Endodermal cell (in vitro differentiated cells): ENCODE measurements at regions not wholly inside any gene's neighbourhood (a gene's known extent, or its start where the extent isn't known, plus 50 kb on each side); places are given as distances from the start of the nearest gene placed in this dataset.

Experiments
- DNase-seq: peaks from one replicate; pipeline ENCODE4 v3.0.0-alpha.2; 2017
- H3K27ac ChIP-seq: 2 replicates; pipeline ENCODE4 v1.5.1; 2013; ENCODE audit warnings: mild to moderate bottlenecking, low read depth, low read length, moderate library complexity
- H3K27me3 ChIP-seq: 2 replicates; pipeline ENCODE4 v1.6.1; 2013; ENCODE audit warnings: mild to moderate bottlenecking, low read length, moderate library complexity; ENCODE audit not compliant: insufficient read depth, control insufficient read depth, poor library complexity, severe bottlenecking
- H3K36me3 ChIP-seq: 2 replicates; pipeline ENCODE4 v1.7.0; 2013; ENCODE audit warnings: mild to moderate bottlenecking, low read length, moderate library complexity; ENCODE audit not compliant: control insufficient read depth, insufficient read depth
- H3K4me1 ChIP-seq: one replicate; pipeline ENCODE4 v1.7.0; 2013; ENCODE audit warnings: low read length; ENCODE audit not compliant: control insufficient read depth, insufficient read depth
- H3K4me3 ChIP-seq: 2 replicates; pipeline ENCODE4 v1.5.1; 2013; ENCODE audit warnings: mild to moderate bottlenecking, low read length, moderate library complexity
- H3K9ac ChIP-seq: 2 replicates; pipeline ENCODE4 v1.6.1; 2013; ENCODE audit warnings: mild to moderate bottlenecking, low read length, moderate library complexity; ENCODE audit not compliant: poor library complexity, severe bottlenecking; ENCODE audit errors: extremely low read depth
- H3K9me3 ChIP-seq: 2 replicates; pipeline ENCODE4 v1.6.1; 2013; ENCODE audit warnings: mild to moderate bottlenecking, low read length, moderate library complexity; ENCODE audit not compliant: control insufficient read depth
- H3K27ac Mint-ChIP-seq: 2 replicates; pipeline ENCODE4 v1.8.0; 2020; ENCODE audit warnings: mixed read lengths
- H3K27me3 Mint-ChIP-seq: 2 replicates; pipeline ENCODE4 v1.8.0; 2021; ENCODE audit warnings: mild to moderate bottlenecking, mixed read lengths; ENCODE audit not compliant: insufficient read depth
- H3K36me3 Mint-ChIP-seq: 2 replicates; pipeline ENCODE4 v1.8.0; 2020; ENCODE audit warnings: low read depth, mixed read lengths
- H3K4me1 Mint-ChIP-seq: 2 replicates; pipeline ENCODE4 v1.8.0; 2020; ENCODE audit warnings: mixed read lengths
- H3K4me3 Mint-ChIP-seq: 2 replicates; pipeline ENCODE4 v1.8.0; 2020; ENCODE audit warnings: mild to moderate bottlenecking, moderate library complexity, mixed read lengths
- H3K9me3 Mint-ChIP-seq: 2 replicates; pipeline ENCODE4 v1.8.0; 2020; ENCODE audit warnings: mild to moderate bottlenecking, mixed read lengths
- CTCF ChIP-seq: fragments of 200-600 bp; sonication (generic); conservative IDR thresholded peaks from 2 replicates; pipeline ENCODE4 v1.5.0; 2021; ENCODE audit warnings: antibody characterized with exemption, mild to moderate bottlenecking
- WGBS, 2 experiments: methylation state at CpG; one replicate each; pipeline versions ENCODE4 v1.1.5 to v1.1.7; 2013; ENCODE audit warnings: missing lambda C conversion rate in 2 of 2, mixed read lengths in 1 of 2; ENCODE audit not compliant: insufficient coverage in 1 of 2, insufficient read length in 1 of 2; 5-methylcytosine and 5-hydroxymethylcytosine counted together

GRCh38 chr4:152074573-152074972 is 313.8 kb upstream of the GATB start:
- Mint-ChIP-seq H3K4me3 (no peak overlapping the region), H3K9me3 (no peaks in the 10 kb centered on the region), H3K36me3 (no peaks in the 10 kb centered on the region), H3K4me1 (peaks cover 15% of the 10 kb centered on the region), H3K27me3 (peaks cover 18% of the 10 kb centered on the region), H3K27ac (no peak overlapping the region)
- Histone ChIP-seq H3K27ac (no peak overlapping the region), H3K27me3 (no peaks in the 10 kb centered on the region), H3K9ac (no peak overlapping the region), H3K36me3 (no peaks in the 10 kb centered on the region), H3K4me3 (no peak overlapping the region), H3K4me1 (peaks cover 9% of the 10 kb centered on the region), H3K9me3 (no peaks in the 10 kb centered on the region)
- no peak for TF ChIP-seq CTCF
- no peak for DNase-seq
- WGBS, 2 experiments, result 88 to 100% methylated on average over 1 of the region's 1 CpG

GRCh38 chr4:152074088-152074437 is 313.3 kb upstream of the GATB start:
- Mint-ChIP-seq H3K4me3 (no peak overlapping the region), H3K36me3 (no peaks in the 10 kb centered on the region), H3K9me3 (no peaks in the 10 kb centered on the region), H3K4me1 (peaks cover 15% of the 10 kb centered on the region), H3K27me3 (peaks cover 18% of the 10 kb centered on the region), H3K27ac (no peak overlapping the region)
- H3K36me3 ChIP-seq, result no peaks in the 10 kb centered on the region
- 81% methylated on average over 1 of the region's 1 CpG; no CpG with 5 or more reads in 1 of the 2 experiments for WGBS, 2 experiments
- no peaks in the 10 kb centered on the region for H3K27me3 ChIP-seq
- peaks cover 9% of the 10 kb centered on the region for H3K4me1 ChIP-seq
- no peak overlapping the region for H3K27ac ChIP-seq
- no peaks in the 10 kb centered on the region for H3K9me3 ChIP-seq
- DNase-seq, result no peak
- no peak overlapping the region for H3K4me3 ChIP-seq
- TF ChIP-seq CTCF, result no peak
- H3K9ac ChIP-seq, result no peak overlapping the region

GRCh38 chr4:152073351-152074087 is 312.7 kb upstream of the GATB start:
- peaks cover 18% of the 10 kb centered on the region for H3K27me3 Mint-ChIP-seq
- H3K4me3 ChIP-seq, result no peak overlapping the region
- no peak overlapping the region for H3K9ac ChIP-seq
- H3K9me3 Mint-ChIP-seq, result no peaks in the 10 kb centered on the region
- H3K9me3 ChIP-seq, result no peaks in the 10 kb centered on the region
- no peaks in the 10 kb centered on the region for H3K36me3 ChIP-seq
- DNase-seq, result no peak
- peaks cover 15% of the 10 kb centered on the region for H3K4me1 Mint-ChIP-seq
- no peak overlapping the region for H3K27ac ChIP-seq
- H3K4me1 ChIP-seq, result peaks cover 9% of the 10 kb centered on the region
- no peak overlapping the region for H3K27ac Mint-ChIP-seq
- WGBS, 2 experiments, result 77 to 98% methylated on average over 6 to 9 of the region's 9 CpGs
- no peaks in the 10 kb centered on the region for H3K27me3 ChIP-seq
- no peak for TF ChIP-seq CTCF
- no peaks in the 10 kb centered on the region for H3K36me3 Mint-ChIP-seq
- H3K4me3 Mint-ChIP-seq, result no peak overlapping the region
